HepG2 (cell line): ENCODE measurements at regions not wholly inside any gene's neighbourhood (a gene's known extent, or its start where the extent isn't known, plus 50 kb on each side); places are given as distances from the start of the nearest gene placed in this dataset.

ENCODE experiments used
- AHDC1 ChIP-seq: sonication (generic); formaldehyde crosslinking; IDR thresholded peaks from 2 replicates; pipeline ENCODE4 v1.5.1; 2020; ENCODE audit warnings: mild to moderate bottlenecking, missing genetic modification reagents, borderline replicate concordance
- ATF4 ChIP-seq, 2 experiments: fragments of 450-650 bp in 1 of 2; sonication (generic) in 1 of 2; formaldehyde crosslinking; IDR thresholded peaks; 2 replicates each; pipeline versions ENCODE4 v1.5.0 to v1.8.0; 2020 to 2022; ENCODE audit warnings: mild to moderate bottlenecking in 1 of 2, missing genetic modification reagents in 1 of 2
- BCL3 ChIP-seq: sonication (generic); formaldehyde crosslinking; IDR thresholded peaks from 2 replicates; pipeline ENCODE4 v1.5.1; 2020; ENCODE audit warnings: mild to moderate bottlenecking, missing genetic modification reagents, moderate library complexity
- SIN3A ChIP-seq: IDR thresholded peaks from 2 replicates; pipeline ENCODE4 v1.6.1; 2011; ENCODE audit warnings: low read depth, mild to moderate bottlenecking, control low read depth, low read length, borderline replicate concordance
- SRY ChIP-seq: sonication (generic); formaldehyde crosslinking; IDR thresholded peaks from 2 replicates; pipeline ENCODE4 v1.8.0; 2022; ENCODE audit warnings: mild to moderate bottlenecking, missing genetic modification reagents
- ZMYM4 ChIP-seq: sonication (generic); formaldehyde crosslinking; IDR thresholded peaks from 2 replicates; pipeline ENCODE4 v1.8.1; 2023; ENCODE audit warnings: mild to moderate bottlenecking, missing genetic modification reagents
- ZNF7 ChIP-seq: IDR thresholded peaks from 2 replicates; pipeline ENCODE4 v1.6.1; 2016; ENCODE audit warnings: missing biosample characterization, missing genetic modification reagents

GRCh38 chr4:24428850-24429249, 155.5 kb downstream of the DHX15 start (continued):
- TF ChIP-seq SIN3A (no peak), ZMYM4 (no peak), SRY (CRISPR knock-in tag) (no peak), ZNF7 (CRISPR knock-in tag) (peak; percentile 60; the same call in 1 of the 2 replicates), BCL3 (CRISPR knock-in tag) (no peak), ATF4 (CRISPR knock-in tag; IDR thresholded peaks at IDR 0.05) (no peak), AHDC1 (CRISPR knock-in tag) (no peak)
